K562 (cell line): ENCODE measurements at regions not wholly inside any gene's neighbourhood (a gene's known extent, or its start where the extent isn't known, plus 50 kb on each side); places are given as distances from the start of the nearest gene placed in this dataset.

Experiments
- CHD7 ChIP-seq: fragments of 200-600 bp; sonication (generic); IDR thresholded peaks from one replicate; pipeline ENCODE4 v1.6.1; 2012; ENCODE audit warnings: mild to moderate bottlenecking, low read depth, low read length, inconsistent platforms
- COPS2 ChIP-seq: fragments of 450-650 bp; conservative IDR thresholded peaks from 2 replicates; pipeline ENCODE4 v1.6.1; 2016; ENCODE audit warnings: mild to moderate bottlenecking, moderate library complexity
- FOXK2 ChIP-seq, 2 experiments: fragments of 450-650 bp; IDR thresholded peaks in 1 of 2; conservative IDR thresholded peaks in 1 of 2; 2 replicates each; pipeline ENCODE4 v1.6.1; 2016; ENCODE audit warnings: low read depth in 2 of 2, mild to moderate bottlenecking in 1 of 2
- TBP ChIP-seq: optimal IDR thresholded peaks from 2 replicates; pipeline ENCODE3; 2011; ENCODE audit warnings: low read depth, low read length, improper control_type of control experiment
- ZNF584 ChIP-seq: fragments of 200-800 bp; sonication (Bioruptor generic); IDR thresholded peaks from 2 replicates; pipeline ENCODE4 v1.6.1; 2016; ENCODE audit warnings: low read depth, mild to moderate bottlenecking, missing genetic modification characterization, missing compliant biosample characterization
- ZNF592 ChIP-seq: fragments of 450-650 bp; IDR thresholded peaks from 2 replicates; pipeline ENCODE4 v1.6.1; 2017; ENCODE audit warnings: antibody characterized with exemption, mild to moderate bottlenecking
- ZNF639 ChIP-seq, 2 experiments: fragments of 200-800 bp in 1 of 2; sonication (Bioruptor generic) in 1 of 2; sonication (generic) in 1 of 2; formaldehyde crosslinking in 1 of 2; IDR thresholded peaks in 1 of 2; conservative IDR thresholded peaks in 1 of 2; 2 replicates each; pipeline versions ENCODE4 v1.5.0 to v1.6.1; 2016 to 2020; ENCODE audit warnings: missing compliant biosample characterization in 1 of 2, missing genetic modification characterization in 1 of 2, missing genetic modification reagents in 1 of 2
- ZSCAN32 ChIP-seq: fragments of 450-650 bp; formaldehyde crosslinking; IDR thresholded peaks from 2 replicates; pipeline ENCODE4 v1.4.0; 2020; ENCODE audit warnings: mild to moderate bottlenecking, moderate library complexity

- TF ChIP-seq ZNF592: no peak
- TF ChIP-seq ZNF584: no peak
- TF ChIP-seq TBP: no peak
- no peak for TF ChIP-seq COPS2
- no peak for TF ChIP-seq FOXK2 (conservative IDR thresholded peaks at IDR 0.05 in 1 of 2, IDR thresholded peaks at IDR 0.05 in 1 of 2; ENCODE audit: low read depth in 2 of 2)
- TF ChIP-seq ZSCAN32 (CRISPR knock-in tag): no peak
- TF ChIP-seq CHD7: no peak
- peak in 1 of 2 experiments; percentile 40; a peak in 1 of 4 replicates for TF ChIP-seq ZNF639 (CRISPR knock-in tag; conservative IDR thresholded peaks at IDR 0.05 in 1 of 2, IDR thresholded peaks at IDR 0.05 in 1 of 2)
Measured at GRCh38 chr2:64762301-64762997, 108.7 kb upstream of the SERTAD2 start (continued).
